Brain pericyte (primary cell): ENCODE measurements at regions not wholly inside any gene's neighbourhood (a gene's known extent, or its start where the extent isn't known, plus 50 kb on each side); places are given as distances from the start of the nearest gene placed in this dataset.

Source experiments
- DNase-seq: peaks from one replicate; pipeline ENCODE4 v3.0.0-alpha.2; 2012; ENCODE audit warnings: low read depth, low spot score

DNA sequence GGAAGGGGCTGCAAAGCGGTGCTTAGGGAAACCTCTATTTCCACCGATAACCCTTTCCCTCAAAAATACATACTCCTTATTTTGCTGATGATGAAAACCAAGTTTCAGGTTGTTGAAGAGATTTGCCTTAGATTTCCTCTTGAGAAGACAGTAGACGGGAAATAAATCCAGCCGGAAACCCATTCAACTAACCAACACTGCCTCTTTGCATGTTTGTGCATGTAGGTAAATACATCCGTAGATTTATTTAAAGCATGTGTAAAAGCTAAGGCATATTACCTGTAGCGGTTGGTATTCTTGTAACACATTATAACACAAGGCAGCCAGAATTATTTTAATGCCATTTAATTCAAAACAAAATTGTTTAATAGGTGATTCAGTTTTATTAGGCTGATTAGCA is 136.3 kb upstream of the SLC22A23 start:
- no peak for DNase-seq

DNA sequence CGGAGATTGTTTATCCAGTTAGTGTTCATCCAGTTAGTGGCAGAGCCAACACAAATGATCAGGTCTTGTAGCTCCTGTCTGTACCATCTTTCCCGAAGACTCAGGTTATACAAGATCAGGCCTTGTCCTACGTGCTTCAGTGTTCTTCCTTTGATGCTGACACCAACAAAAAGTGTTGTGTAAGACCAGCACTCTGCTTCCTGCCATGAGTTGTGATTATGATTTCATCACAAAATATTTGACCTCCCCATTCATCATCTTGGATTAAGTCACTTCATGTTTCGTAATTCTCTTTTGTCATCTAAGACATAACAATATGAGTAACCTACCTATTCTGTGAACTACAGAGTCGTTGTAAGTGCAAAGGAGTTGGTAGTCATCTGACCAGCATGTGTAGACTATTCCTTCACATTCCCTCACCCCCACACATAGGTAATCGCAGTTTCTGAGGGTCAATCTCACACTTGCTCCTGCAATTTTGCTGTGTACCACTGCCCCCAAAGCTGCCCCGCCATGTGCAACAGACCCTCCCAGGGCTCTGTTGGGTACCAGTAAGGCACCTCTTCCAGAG is 135.6 kb upstream of the SLC22A23 start:
- DNase-seq, result peak; percentile 86

DNA sequence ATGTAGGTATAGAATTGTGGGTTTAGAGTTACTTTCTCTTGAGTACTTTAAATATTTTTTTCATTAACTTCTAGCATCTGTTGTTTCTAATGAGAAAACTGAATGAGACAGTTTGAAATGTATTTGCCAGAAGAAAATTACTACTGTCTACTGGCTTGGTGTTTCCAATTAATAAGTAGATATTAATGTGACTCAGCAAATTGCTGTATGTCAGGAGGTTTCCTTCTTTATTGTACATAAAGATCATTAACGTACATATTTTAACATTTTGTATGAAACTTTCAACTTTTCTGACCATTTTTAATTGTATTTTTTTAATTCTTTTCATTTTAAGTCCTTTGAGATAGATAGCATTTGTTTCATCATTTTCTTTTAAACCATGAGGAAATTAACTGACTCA is 135.1 kb upstream of the SLC22A23 start:
- DNase-seq, result no peak

DNA sequence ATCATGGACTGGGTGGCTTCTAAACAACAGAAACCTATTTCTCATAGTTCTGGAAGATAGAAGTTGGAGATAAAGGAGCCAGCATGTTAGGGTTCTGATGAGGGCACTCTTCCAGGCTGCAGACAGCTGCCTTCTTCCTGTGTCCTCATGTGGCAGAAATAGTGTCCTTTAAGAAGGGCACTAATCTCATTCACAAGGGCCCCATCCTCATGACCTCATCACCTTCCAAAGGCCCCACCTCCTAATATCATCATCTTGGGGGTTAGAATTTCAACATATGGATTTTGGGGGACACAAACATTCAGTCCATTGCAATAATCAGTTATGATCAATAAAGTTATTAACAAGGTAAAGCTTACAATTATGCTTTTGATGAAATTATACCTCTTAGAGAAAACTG is 130.8 kb upstream of the SLC22A23 start:
- DNase-seq, result no peak

- peak; percentile 42 for DNase-seq
These were observed 128.6 kb upstream of the SLC22A23 start for GRCh38 chr6:3585320-3585935.

DNA sequence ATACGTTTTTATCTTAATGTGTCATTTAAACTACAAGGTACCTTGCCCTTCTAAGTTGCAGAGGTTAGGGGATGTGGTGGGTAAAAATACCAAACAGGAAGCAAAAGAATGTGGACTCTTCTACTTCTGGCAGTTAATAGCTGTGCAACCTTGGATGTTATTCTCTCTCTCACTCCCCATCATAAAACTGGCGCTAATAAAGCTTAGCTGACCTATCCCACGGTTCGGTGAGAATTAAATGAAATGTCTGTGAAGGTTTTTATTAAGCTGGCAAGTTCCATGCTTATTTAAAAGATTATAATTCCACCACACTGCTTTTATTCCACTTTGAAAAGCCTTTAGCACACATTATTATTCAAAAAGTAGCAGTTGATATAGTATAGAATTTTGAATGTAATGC is 127.8 kb upstream of the SLC22A23 start:
- DNase-seq, result no peak

GRCh38 chr6:3581469-3581868 is 124.6 kb upstream of the SLC22A23 start:
- DNase-seq, result no peak

GRCh38 chr6:3579652-3580175 is 122.9 kb upstream of the SLC22A23 start:
- DNase-seq, result no peak

- DNase-seq, result no peak
These were observed 122.1 kb upstream of the SLC22A23 start for GRCh38 chr6:3578981-3579380.

- no peak for DNase-seq
These were observed 120.7 kb upstream of the SLC22A23 start for GRCh38 chr6:3577517-3577916.

DNA sequence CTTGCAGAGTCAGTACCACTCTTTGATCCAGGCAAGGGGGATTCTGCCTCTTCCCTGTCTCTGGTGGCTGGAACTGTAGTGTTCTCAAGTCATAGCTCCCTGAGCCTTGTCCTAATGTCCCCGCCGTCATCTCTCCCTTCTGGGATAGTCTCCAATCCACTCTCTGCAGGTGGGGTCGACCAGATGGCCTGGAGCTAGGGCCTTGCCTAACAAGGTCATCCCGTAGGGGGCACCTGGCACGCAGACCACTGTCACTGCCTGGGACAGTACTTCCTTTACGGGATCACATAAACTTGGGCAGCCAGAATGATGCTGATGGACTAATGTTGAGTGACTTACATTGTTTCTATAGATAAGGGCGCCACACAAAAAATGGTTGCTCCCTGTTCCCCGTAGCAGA is 118.9 kb upstream of the SLC22A23 start:
- no peak for DNase-seq

GRCh38 chr6:3575166-3575565 is 118.3 kb upstream of the SLC22A23 start:
- no peak for DNase-seq

DNA sequence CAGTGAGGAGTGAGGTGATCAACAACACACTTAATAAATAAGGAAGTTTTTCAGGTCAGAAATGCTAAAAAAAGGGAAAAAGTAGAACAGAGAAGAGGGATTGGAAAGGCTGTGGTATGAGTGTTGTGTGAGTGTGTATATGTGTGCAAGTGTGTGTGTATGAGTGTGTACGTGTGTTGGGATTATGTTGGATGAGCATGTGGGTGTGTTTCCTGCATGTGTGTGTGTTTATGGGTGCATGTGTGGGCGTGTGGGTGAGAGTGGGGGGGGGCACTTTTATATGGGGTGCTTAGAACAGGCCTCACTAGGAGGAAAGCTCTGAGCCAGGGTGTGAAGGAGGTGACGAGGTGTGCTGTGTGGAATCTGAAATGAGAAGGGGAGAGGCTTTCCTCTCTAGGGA is 116.8 kb upstream of the SLC22A23 start:
- DNase-seq, result no peak

DNA sequence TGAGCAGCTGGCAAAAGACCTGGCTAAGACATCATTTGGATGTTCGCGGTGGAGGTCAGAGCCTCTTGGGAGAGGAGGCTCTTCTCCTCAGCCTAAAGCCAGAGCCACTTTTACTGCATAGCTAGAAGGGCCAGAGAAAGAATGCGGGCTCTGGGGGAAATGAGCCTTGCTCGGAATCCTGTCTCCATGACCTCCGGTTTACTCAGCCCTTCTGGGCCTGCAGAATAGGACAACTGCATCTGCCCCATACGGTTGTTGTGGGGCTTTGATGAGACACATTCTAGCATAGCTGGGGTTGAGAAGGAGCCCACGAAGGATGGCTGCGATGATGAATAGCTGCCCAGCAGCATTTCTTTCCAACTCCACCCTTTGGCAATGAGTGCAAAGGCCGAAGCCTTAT is 115.0 kb upstream of the SLC22A23 start:
- no peak for DNase-seq

- no peak for DNase-seq
These were observed 114.4 kb upstream of the SLC22A23 start for GRCh38 chr6:3571250-3571681.

GRCh38 chr6:3569816-3570215 is 113.0 kb upstream of the SLC22A23 start:
- DNase-seq, result no peak

DNA sequence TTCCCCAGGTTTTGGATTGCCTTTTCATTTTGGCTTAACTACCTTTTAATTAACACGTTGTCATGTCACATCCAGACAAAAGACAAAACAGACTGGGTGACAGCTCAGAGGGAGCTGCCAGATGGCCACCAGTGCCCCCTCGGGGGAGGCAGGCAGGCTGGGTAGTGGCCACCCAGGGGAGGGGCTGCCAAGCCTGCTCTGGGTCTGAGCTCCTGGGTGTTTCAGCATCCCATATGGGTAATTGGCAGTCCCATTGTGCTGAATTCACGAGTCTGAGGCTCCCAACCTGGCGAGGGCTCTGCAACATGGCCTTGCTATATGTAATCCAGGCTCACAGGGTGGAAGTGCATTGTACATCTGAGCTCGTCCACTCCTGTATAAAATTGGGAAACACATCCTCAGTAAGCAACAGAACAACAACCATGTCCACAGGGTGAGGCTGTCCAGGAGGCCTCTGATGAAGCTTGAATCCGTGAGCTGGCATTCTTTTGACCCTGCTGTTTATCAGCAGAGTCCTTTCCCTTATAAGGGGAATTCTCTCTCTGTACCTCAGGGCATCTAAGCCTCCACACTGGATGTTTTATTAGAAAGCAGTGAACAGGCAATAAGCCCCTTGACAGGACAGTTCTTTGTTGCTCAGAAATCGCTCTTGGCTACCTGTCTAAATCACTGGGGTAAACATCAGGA is 111.7 kb upstream of the SLC22A23 start:
- DNase-seq, result no peak

- DNase-seq, result no peak
These were observed 110.0 kb upstream of the SLC22A23 start for GRCh38 chr6:3566812-3567211.

- no peak for DNase-seq
These were observed 108.4 kb upstream of the SLC22A23 start for GRCh38 chr6:3565291-3565690.

GRCh38 chr6:3561725-3562124 is 104.9 kb upstream of the SLC22A23 start:
- DNase-seq, result peak; percentile 48

DNA sequence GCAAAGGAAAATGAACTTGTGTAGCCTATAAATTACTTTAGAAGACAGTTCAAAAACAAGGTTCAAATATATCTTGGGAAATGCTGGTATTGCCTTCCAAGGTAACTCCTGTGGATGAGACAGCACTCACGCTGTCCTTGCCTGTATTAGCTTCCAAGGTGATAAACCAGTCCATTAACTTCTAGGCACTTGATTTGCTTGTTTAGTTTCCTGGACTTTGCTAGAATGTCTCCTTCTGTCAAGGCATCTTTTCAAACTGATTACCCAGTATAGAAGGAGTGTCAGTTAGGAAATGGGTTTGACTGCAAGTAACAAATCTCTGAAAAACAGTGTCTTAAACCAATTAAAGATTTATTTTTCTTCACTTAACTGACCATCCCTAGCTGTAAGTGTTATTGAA is 103.4 kb upstream of the SLC22A23 start:
- DNase-seq, result no peak

- no peak for DNase-seq
These were observed 102.7 kb upstream of the SLC22A23 start for GRCh38 chr6:3559561-3559960.

GRCh38 chr6:3557336-3557735 is 100.5 kb upstream of the SLC22A23 start:
- no peak for DNase-seq
